ENCODE measurements at regions not wholly inside any gene's neighbourhood (a gene's known extent, or its start where the extent isn't known, plus 50 kb on each side); places are given as distances from the start of the nearest gene placed in this dataset.
"Not testable (repeated sequence)": the region's sequence is repeated elsewhere in the genome, so short reads cannot be mapped to it uniquely, and the experiment has no call there.

DNA sequence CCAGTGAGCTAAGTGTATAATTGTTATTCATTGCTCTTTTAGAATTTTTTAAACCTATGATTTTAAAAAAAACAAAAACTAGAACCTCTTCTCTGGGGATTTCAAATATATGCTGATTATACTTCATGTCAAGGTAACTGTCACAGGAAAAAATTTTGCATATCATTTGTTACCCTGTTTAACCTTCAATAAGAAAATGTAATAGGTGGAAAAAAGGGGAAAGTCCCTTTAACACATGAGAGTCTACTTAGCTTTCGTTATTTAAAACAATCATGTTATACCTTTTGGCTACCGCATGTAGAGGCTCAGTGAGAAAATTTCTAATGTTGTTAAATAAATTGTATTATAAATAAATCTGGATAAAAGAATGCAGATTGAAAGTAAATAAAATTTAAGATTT lies 190.1 kb upstream of the AKR1E2 start:
- no peak for DNase-seq (ENCODE audit: low read depth in 2 of 2)

DNA sequence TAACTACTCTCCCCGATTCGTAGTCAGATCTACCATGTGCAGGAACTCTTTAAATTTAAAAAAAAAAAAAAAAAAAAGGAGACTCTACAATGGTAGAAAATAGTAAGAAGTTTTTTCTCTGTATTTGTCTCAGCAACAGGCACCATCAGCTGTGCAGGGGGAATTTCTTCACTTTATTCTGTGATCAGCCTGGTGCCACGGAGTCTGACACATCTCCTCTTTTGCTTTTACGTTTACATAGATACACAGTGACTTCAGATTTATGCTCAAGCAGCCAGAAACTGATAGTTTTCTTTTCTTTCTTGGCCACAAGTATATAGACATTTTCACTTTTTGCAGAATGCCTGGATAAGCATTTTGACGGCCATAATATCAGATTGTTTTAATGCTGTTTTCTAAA lies 190.6 kb upstream of the AKR1E2 start:
- DNase-seq (ENCODE audit: low read depth in 2 of 2) = no peak

DNA sequence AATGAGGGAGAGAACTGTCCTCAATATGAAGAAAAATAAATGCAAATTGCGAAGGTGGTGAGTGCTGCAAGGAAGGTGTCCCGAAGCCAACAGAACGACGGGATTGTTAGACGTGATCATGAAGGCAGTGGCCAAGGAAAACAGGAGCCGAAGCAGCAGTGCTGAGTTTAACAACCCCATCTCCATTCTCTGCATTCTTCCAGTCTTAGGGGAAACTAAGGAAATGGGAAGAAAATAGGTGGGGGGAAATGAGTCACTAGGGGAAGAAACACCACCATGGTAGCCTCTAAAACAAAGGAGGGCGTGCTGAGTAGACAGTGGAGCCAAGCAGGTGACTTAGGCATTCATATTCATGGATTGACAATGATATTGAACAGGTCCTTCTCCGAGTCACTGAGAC lies 192.2 kb upstream of the AKR1E2 start:
- DNase-seq (ENCODE audit: low read depth in 2 of 2) = no peak

DNA sequence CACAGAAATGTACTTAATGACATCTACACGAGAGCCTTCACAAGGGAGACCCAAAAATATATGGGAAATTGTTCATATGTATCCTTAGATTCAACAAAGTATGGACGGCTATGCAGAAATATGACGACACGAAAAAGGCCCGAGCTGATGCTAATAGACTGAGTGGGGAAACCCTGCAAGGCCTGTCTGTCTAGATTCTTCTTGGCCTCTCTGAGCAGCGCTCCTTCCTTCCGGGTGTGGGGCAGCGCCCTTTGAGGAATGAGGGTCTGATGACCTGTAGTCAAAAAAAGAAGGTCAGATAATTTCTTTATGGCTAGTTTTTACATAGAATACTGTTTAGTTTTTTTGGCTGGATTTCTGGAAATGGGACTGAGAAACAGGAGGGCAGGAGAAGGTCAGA lies 192.8 kb upstream of the AKR1E2 start:
- no peak for DNase-seq (ENCODE audit: low read depth in 2 of 2)

DNA sequence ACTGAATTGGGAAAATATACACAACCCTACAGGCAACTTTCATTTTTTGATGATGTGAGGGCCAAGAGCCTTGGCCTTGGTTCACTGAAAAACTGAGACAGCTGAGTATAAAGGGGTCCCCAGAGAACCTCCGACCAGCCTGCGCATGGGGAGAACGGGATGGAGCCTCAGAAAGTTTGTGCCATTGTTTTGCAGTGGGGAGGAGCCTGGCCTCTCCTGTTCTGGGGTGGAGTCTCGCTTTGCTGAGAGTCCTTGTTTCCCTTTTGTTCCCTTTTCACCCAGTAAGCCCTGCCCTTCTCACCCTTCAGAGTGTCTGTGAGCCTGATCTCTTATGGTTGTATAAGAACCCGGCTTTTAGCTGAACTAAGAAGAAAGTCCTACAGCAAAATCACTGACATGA lies 193.2 kb upstream of the AKR1E2 start:
- no peak for DNase-seq (ENCODE audit: low read depth in 2 of 2)

DNA sequence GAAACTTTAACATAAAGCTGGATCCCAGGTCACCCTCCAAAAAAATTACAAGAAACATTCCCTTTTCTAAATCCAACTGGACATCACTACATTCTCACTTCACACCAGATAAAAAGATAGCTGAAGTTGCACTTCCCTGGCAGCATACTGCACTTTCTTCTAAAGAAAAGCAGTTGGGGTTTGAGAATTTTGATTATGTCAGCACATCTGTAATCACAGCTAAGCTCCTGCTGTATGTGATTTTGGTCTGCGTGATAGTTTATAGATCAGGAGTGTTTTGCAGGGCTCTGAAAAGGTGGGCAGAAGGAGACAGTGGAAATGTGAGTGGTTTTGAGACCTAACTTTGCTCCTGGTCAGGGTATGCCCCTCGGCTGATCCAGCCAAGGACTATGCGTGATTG lies 199.1 kb upstream of the AKR1E2 start:
- DNase-seq (ENCODE audit: low read depth in 2 of 2) = no peak

DNA sequence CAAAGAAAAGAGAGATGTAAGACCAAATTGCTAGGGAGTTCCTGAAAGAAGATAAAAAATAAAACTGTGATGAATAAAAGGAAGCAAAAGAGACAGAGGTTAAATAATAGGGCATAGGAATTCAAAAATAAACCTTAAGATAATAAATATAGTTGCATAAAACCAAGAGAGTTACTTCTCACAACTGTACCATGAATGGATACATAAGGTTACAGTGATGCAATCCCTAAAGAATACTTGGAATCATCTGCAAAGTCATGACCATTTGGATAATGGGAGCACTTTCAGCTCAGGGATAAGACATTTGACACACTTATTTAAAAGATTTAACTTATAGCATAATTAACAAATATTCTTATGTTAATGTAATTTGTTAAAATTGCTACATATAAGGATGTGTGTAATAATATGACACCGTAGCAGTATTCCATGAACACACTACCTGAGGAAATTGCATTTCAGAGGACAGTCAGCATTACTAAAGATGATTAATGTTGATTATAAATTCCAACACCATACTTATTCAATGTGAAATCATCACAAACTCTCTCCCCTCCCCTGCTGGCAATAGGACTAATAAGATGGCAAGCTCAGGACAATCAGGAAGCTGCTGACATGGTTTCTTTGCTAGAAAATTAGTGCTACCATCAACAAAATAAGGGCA lies 202.1 kb upstream of the AKR1E2 start:
- DNase-seq (ENCODE audit: low read depth in 2 of 2) = no peak

DNA sequence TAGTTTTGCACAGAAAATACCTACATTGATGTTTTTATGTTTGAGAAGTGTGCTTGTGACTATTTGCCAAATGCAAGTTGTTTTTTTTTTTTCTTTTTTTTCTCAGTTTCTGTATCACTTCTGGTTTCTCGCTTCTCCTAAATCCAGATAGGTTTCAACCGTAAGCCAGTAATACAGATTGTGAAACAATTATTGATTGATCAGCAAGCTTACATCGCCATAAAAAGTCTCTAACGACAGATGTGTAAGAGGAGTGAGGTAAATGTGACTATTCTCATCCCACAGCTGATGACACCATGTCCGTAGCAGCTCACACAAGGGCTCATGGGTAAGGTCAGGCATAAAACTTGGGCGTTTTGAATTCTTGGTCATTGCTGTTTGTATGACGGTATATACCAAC lies 202.8 kb upstream of the AKR1E2 start:
- no peak for DNase-seq (ENCODE audit: low read depth in 2 of 2)

DNA sequence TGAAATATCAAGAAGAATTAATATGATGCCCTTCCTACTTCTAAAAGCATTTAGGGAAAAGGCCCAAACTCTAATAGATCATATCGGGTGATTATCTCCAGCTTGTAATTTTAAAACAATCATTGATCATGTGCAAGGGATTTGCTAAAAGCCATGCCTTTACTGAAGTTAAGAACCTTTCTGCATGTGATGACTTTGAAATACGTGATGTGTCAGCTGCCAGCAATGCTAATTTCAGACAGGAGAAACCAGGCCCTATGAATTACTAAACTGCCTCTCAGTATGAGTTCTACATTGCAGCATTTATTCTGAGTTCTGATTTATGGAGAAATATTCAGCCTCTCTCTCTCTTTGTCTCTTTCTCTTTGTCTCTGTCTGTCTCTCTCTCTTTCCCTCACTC lies 203.6 kb upstream of the AKR1E2 start:
- no peak for DNase-seq (ENCODE audit: low read depth in 2 of 2)

DNA sequence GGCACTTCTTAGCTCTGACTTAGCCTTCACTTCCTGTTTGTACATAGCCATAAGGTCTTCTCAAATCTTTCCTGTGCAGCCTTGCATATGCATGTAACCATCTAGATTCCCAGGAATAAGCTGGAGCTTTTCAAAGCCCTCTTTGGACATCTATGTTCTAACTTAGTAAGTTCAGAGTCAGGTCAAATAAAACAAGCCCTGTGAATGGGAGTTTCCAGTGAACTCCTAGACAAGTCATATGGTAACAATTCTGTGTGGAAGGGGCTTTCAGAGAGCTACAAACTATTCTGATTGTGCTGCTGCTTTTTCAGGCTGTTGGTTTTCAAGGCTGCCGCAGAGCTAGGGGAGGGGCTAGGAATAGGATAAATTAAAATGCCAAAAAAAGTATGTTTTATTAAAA lies 208.4 kb upstream of the AKR1E2 start:
- no peak for DNase-seq (ENCODE audit: low read depth in 2 of 2)

DNA sequence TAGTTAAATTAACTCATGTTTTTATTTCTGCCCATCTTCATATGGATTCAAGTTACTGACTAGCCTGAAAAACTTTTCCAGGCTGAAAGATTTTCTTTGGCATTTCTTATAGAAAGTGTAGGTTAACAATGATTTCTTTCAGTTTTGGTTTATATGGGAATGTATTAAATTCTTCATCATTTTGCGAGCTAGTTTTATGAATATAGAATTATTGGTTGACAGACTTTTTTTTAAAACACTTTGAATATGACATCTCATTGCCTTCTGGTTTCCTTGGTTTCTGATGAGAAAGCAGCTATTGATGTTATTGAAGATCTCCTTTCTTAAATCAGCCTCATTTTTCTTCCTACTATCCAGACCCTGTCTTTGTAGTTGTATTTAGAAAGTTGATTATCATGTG lies 211.0 kb upstream of the AKR1E2 start:
- DNase-seq (ENCODE audit: low read depth in 2 of 2) = no peak

DNA sequence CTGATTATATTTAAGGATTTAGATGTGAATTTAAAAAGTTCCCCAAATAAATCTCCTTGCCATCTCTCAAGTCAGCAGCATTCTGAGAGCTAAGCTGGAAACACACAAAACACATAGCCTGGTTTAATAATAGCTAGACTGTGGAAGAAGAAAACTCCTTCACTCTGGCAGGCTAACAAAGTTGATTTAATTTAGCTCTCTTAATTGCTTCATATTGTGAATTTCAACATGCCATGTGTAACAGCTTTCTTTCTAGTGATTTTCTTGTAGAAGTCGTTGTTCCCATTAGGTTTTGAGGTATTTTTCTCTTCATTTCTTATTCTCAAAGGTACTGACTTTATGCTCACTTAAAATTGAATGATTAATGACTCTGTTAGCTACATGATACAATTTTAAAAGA lies 216.8 kb upstream of the AKR1E2 start:
- no peak for DNase-seq (ENCODE audit: low read depth in 2 of 2)

DNA sequence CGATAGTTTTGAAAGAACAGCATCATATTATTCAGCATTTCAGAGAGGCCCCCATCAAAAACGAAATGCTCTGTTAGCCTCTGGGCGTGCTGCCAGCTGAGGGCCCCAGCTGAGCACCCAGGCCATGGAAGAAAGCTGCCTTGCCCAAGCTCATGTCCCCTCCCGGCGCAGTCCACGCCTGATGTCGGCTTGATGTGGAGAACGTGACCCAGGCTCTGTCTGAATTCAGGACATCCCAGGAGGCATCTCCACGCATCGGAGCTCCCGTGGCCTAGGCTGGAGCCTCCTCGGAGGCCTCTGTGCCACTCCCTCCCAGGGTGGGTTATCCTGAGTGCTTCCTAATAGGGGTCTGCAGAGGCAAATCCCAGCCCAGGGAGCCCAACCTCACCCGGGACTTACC lies 218.3 kb upstream of the AKR1E2 start:
- DNase-seq (ENCODE audit: low read depth in 2 of 2) = no peak

DNA sequence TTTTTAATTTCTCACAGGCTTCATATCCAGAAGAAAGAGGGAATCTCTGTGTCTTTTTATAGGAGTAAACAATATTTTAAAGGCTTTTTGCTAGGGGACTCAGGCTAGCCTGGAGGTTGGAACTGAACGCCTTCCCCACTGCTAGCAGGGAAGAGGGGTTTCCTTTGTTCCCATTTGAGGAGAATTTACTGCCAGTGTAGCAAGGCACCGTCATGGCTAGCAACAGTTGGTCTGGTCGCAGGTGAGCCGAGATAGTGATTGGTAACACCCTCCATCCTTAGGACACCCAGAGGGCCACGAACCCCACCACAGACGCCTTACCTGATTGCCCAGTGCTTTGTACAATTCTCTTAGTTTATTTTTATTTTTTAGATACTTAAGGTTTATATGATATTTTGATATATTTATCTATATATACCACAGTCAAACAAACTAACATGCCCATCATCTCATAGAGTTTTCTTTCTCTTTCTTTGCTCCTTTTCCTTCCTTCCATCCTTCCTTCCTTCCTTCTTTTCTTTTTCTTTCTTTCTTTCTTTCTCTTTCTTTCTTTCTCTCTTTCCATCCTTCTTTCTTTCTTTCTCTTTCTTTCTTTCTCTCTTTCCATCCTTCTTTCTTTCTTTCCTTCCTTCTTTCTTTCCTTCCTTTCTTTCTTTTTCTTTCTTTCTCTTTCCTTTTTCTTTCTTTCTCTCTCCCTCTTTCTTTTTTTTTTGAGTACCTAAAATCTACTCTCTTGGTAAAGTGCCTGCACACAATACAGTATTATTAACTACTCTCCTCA lies 219.0 kb upstream of the AKR1E2 start:
- DNase-seq (ENCODE audit: low read depth in 2 of 2) = no peak

DNA sequence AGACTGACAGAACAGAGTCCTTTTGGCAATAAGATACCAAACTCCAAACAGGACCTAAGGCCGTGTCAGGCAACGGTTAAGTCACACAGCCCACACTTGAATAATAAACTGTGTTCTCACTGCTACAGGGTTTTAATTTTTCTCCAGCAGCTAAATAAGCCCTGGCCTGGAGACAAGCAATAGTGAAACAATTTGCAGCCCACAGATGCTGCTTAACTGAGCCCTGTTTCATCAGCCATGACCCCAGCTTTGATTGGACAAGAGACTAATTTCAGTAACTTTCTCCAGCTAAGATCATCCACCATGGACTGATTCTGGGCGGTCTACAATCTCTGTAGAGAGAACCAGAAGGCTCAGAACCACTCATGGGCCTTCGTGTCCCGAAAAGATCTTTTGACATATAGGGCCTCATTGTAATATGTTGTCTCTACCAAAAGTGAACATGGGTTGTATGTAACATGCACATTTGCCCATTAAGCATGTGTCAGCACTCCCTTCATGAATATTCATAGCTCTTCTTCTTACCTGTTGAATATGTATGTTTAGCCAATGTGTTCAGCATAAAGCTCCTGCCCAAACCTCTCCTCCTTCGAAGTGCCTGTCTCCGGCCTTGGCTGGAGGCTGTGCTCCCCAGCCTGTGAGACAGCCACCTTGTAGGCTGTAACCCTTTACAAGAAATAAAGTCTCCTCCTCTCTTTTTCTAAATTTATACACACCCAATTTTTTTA lies 223.1 kb upstream of the AKR1E2 start:
- no peak for DNase-seq (ENCODE audit: low read depth in 2 of 2)

DNA sequence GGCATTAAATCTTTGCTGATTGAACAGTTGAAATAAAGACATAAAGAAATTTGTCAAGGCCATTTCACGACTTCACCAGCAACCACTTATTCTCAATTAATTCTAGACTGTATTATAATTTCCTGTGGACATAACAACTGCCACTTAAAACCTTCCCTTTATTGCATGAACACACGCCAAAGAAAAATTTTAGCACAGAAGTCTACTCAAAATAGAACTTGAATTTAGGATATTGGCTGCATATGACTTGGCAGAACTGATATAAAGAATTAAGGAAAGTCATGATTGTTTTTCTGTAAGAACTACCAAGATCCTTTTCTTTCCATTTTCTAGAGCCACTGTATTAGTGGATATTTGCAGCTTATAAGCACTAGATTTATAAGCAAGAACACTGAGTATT lies 226.5 kb upstream of the AKR1E2 start:
- DNase-seq (ENCODE audit: low read depth in 2 of 2) = no peak

DNA sequence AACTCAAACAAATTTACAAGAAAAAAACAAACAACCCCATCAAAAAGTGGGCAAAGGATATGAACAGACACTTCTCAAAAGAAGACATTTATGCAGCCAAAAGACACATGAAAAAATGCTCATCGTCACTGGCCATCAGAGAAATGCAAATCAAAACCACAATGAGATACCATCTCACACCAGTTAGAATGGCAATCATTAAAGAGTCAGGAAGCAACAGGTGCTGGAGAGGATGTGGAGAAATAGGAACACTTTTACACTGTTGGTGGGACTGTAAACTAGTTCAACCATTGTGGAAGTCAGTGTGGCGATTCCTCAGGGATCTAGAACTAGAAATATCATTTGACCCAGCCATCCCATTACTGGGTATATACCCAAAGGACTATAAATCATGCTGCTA lies 228.1 kb upstream of the AKR1E2 start:
- DNase-seq (ENCODE audit: low read depth in 2 of 2) = not testable (repeated sequence)

DNA sequence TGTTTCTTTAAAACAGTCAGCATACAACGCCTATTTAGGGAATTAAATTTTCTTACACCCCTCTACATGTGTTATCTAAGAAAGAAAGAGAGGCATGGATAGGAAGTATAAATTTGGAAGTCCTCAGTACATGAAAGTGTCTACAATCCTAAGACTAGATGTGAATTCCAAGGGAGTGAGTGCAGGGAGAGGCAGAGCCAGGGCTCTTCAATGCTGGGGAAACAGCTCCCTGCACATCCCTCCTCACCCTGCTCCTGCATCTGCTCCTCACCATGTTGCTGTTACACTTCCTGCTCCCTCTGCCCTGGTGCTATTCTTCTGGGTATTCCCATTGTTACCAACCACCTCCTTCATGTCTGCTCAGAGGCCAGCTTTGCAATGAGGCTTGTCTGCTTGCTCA lies 229.1 kb upstream of the AKR1E2 start:
- DNase-seq (ENCODE audit: low read depth in 2 of 2) = no peak

DNA sequence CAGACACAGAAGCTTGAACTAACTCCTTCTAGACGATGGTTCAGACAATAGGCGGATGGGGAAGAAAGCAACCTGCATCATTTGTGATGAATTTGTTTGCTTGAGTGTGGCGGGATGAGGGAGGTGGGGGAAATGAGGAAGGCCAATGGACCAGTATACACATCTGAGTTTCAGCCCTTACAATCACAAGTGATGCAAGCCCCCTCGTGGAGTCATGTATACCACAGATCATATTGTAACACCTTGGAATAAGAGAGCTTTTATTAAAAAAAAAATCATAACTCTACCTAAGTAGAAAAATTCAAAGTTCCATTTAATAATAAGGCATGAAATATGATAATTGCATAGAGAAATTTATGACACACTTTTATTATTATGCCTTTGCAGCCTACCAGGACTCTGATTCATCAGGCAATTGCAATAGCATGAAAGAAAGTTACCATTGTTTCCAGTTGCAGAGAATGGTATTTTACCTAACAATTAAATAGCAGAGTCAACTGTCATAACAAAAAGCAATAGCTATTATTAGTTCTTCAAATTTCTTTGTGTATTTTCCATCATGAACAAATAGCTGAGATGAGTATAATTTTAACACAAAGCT lies 230.2 kb upstream of the AKR1E2 start:
- no peak for DNase-seq (ENCODE audit: low read depth in 2 of 2)

DNA sequence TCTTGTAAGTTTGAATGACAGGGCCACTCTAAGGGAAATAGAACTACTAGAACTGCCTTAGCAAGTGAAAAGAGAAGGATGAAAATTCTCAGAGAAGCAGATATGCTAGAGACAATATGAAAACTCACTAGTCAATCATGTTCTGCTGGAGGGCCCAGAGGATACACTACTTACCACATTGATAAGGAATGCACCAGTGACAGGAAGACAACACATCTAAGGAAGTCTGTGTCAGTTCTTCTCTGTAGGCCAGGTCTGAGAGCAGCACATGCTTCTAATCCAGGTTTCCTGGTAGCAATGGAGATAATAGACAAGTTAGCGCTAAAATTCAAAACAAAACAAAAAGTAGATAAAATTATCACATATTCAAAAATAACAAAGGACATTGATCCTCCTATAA lies 235.2 kb upstream of the AKR1E2 start:
- no peak for DNase-seq (ENCODE audit: low read depth in 2 of 2)

DNA sequence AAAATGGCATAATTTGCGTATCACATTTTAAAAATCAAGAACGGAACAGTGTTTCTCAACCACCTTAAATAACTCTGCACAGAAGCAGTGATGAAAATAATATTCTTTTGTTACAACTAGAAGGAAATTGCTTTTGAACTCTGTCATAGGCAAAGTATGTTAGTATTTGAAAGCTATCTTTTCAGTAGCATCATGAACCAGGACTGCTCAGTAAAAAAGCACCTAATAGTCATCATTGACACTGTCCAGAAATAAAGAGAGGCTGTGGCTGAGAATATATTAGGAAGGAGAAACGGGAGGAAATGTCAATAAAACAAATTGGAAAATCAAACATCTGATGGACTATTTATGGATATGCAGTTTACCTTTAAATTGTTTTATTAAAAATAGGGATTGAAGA lies 237.2 kb upstream of the AKR1E2 start:
- no peak for DNase-seq (ENCODE audit: low read depth in 2 of 2)

DNA sequence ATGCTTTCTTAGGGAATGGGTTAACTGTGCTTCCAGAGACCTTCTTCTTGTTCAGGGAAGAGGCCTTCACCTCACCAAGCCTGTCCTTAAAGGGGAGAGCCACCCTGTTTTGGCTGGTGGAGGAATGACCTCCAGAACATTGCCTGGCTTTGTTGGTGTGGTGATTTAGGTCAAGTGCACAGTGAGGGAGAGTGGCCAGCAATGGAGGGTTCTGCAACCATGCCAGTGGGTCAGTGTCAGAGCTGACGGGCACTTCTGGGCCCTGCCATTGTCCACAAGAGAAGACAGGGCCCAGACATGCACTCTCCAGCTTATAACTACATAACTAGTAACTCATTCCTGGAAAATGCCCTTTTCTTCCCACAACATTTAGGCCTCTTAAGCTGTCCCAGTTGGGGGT lies 238.5 kb upstream of the AKR1E2 start:
- DNase-seq (ENCODE audit: low read depth in 2 of 2) = no peak

DNA sequence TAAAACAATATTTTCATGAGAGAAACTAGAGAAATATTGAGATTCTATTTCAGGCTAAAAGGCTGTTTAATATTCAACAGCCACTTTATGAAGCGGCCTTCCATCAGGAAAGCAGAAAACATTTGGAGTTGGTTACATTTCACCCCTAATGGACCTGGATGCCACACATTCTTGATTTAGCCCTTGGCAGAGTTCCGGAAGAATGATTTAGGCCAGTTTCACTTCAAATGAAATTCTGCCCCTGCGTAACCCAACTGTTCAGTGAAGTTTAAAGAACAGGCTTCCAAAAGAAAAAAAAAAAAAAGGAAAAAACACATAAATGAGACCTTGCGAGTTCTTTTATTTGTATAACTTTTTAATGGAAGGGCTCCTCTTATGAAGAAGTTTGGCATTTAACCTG lies 239.2 kb upstream of the AKR1E2 start:
- peak in 1 of 2 experiments; percentile 17 for DNase-seq (ENCODE audit: low read depth in 2 of 2)

Measured in fibroblast of skin of left biceps (primary cell).